ENCODE measurements at regions not wholly inside any gene's neighbourhood (a gene's known extent, or its start where the extent isn't known, plus 50 kb on each side); places are given as distances from the start of the nearest gene placed in this dataset.

DNA sequence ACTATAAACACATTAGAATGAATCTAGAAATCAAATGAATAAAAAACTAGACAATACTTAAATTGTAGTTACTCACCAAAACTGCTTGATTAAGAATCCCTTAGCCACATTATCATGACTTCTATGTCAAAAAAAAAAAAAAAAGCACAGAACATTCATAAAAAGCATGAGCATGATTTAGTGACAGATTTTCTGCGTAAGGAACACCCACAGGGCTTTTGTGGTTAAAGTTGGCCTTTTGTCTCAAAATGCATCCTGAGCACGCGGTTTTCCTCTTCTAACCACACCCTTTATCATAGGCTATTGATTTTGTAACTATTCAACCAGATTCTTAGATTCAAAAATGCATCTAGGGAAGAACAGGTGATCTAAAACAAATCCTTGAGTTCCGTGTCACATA lies 334.0 kb upstream of the NR2F2 start:
- DNase-seq = no peak
- Histone ChIP-seq H3K4me3 (no peak overlapping the region), H3K27ac (no peak overlapping the region), H3K27me3 (no peaks in the 10 kb centered on the region), H3K9me3 (no peaks in the 10 kb centered on the region), H3K4me1 (peaks cover 0 to 11% (median 3%) of the 10 kb centered on the region in 4 donors), H3K36me3 (no peaks in the 10 kb centered on the region)
- WGBS, 2 donors = 41 to 67% methylated on average over 4 of the region's 4 CpGs
- TF ChIP-seq CTCF (IDR thresholded peaks at IDR 0.05) (no peak), EP300 (IDR thresholded peaks at IDR 0.05) (no peak), POLR2A (IDR thresholded peaks at IDR 0.05) (no peak), POLR2AphosphoS5 (IDR thresholded peaks at IDR 0.05) (no peak)
- intact Hi-C loops (cut with DNase I) = no loop called here

DNA sequence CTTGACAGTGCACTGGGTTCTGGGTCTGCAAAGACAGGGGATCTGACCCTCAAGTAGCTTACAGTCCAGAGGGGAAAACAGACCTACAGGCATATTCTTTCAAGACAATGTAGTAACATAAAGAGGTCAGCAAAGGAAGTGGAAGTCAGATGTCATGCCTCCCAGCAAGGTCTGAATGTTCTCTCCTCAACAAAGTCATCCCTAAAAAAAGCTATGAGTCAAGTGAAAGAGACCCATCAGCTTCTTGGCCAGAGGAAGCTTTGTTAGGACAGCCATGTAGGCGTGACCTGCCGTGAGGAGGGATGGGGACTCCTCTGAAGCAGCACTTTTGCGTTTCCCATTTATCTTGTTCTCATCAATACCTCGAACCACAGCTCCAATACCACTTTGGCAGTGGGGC lies 331.6 kb upstream of the NR2F2 start:
- no peaks in the 10 kb centered on the region for H3K27me3 ChIP-seq
- WGBS, 2 donors = 83 to 89% methylated on average over 4 of the region's 4 CpGs
- H3K27ac ChIP-seq = no peak overlapping the region
- peaks cover 0 to 11% (median 3%) of the 10 kb centered on the region in 4 donors for H3K4me1 ChIP-seq
- intact Hi-C loops (cut with DNase I) = no loop called here
- DNase-seq = no peak
- TF ChIP-seq POLR2AphosphoS5 (IDR thresholded peaks at IDR 0.05) (no peak), CTCF (IDR thresholded peaks at IDR 0.05) (no peak), POLR2A (IDR thresholded peaks at IDR 0.05) (no peak), EP300 (IDR thresholded peaks at IDR 0.05) (no peak)
- H3K4me3 ChIP-seq = no peak overlapping the region
- H3K36me3 ChIP-seq = no peaks in the 10 kb centered on the region
- no peaks in the 10 kb centered on the region for H3K9me3 ChIP-seq

- Histone ChIP-seq H3K36me3 (no peaks in the 10 kb centered on the region), H3K4me1 (no peaks in the 10 kb centered on the region), H3K27me3 (no peaks in the 10 kb centered on the region), H3K4me3 (no peak overlapping the region), H3K27ac (no peak overlapping the region), H3K9me3 (no peaks in the 10 kb centered on the region)
- TF ChIP-seq EP300 (IDR thresholded peaks at IDR 0.05) = no peak
- TF ChIP-seq CTCF (IDR thresholded peaks at IDR 0.05) = no peak
- TF ChIP-seq POLR2A (IDR thresholded peaks at IDR 0.05) = no peak
- TF ChIP-seq POLR2AphosphoS5 (IDR thresholded peaks at IDR 0.05) = no peak
- 81 to 88% methylated on average over 5 of the region's 5 CpGs for WGBS, 2 donors
- DNase-seq = no peak
- intact Hi-C loops (cut with DNase I) = no loop called here
Measured at GRCh38 chr15:96002890-96003859, 327.3 kb upstream of the NR2F2 start.

DNA sequence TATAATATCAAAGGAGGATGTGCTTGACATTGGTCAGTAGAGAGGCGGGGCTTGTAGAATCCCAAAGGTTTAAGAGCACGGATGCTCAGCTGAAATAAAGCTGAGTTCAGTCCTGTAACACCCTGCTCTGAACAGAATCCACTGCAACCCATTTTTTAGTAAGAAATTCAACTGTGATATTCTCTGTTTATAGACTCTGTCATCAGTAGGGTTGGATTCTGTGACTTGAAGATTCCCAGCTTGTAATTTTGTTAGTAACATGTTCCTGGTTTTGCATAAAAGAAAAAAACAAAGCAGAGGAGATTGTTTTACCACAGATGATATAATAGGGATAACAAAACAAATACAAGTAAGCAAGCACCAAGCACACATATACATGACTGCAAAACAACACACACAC lies 324.6 kb upstream of the NR2F2 start:
- no peaks in the 10 kb centered on the region for H3K27me3 ChIP-seq
- no peak overlapping the region for H3K4me3 ChIP-seq
- intact Hi-C loops (cut with DNase I) = no loop called here
- no peaks in the 10 kb centered on the region for H3K36me3 ChIP-seq
- H3K27ac ChIP-seq = no peak overlapping the region
- 76 to 85% methylated on average over 2 of the region's 2 CpGs for WGBS, 2 donors
- H3K4me1 ChIP-seq = no peaks in the 10 kb centered on the region
- no peaks in the 10 kb centered on the region for H3K9me3 ChIP-seq
- DNase-seq = no peak
- TF ChIP-seq CTCF (IDR thresholded peaks at IDR 0.05) (no peak), EP300 (IDR thresholded peaks at IDR 0.05) (no peak), POLR2AphosphoS5 (IDR thresholded peaks at IDR 0.05) (no peak), POLR2A (IDR thresholded peaks at IDR 0.05) (no peak)
